OCI-LY1 (cell line): ENCODE measurements at regions not wholly inside any gene's neighbourhood (a gene's known extent, or its start where the extent isn't known, plus 50 kb on each side); places are given as distances from the start of the nearest gene placed in this dataset.

ENCODE experiments used
- H2AFZ ChIP-seq: fragments of 200-600 bp; sonication (generic), shearing (Covaris generic); 2 replicates; pipeline ENCODE4 v1.6.0; 2014; ENCODE audit warnings: antibody characterized with exemption, mild to moderate bottlenecking, low read length
- H3F3A ChIP-seq: fragments of 200-600 bp; sonication (generic), shearing (Covaris generic); 2 replicates; pipeline ENCODE4 v1.6.0; 2014; ENCODE audit warnings: mild to moderate bottlenecking, antibody characterized with exemption, low read length, moderate library complexity; ENCODE audit not compliant: insufficient read depth
- H3K27ac ChIP-seq: fragments of 200-600 bp; sonication (generic); 2 replicates; pipeline ENCODE4 v1.5.1; 2014; ENCODE audit warnings: low read length, mixed run types, mild to moderate bottlenecking, low read depth; ENCODE audit not compliant: poor library complexity, severe bottlenecking
- H3K27me3 ChIP-seq: fragments of 200-600 bp; sonication (generic); 2 replicates; pipeline ENCODE4 v1.6.0; 2014; ENCODE audit warnings: antibody characterized with exemption, mild to moderate bottlenecking, low read length, moderate library complexity; ENCODE audit not compliant: insufficient read depth
- H3K36me3 ChIP-seq: fragments of 200-600 bp; sonication (generic); 2 replicates; pipeline ENCODE4 v1.6.1; 2014; ENCODE audit warnings: mild to moderate bottlenecking, antibody characterized with exemption, low read length, moderate library complexity, mixed read lengths; ENCODE audit not compliant: insufficient read depth
- H3K4me1 ChIP-seq: fragments of 200-600 bp; sonication (generic); 2 replicates; pipeline ENCODE4 v1.5.1; 2014; ENCODE audit warnings: mild to moderate bottlenecking, low read length, moderate library complexity; ENCODE audit not compliant: insufficient read depth, severe bottlenecking
- H3K4me2 ChIP-seq: fragments of 200-600 bp; sonication (generic), shearing (Covaris generic); 2 replicates; pipeline ENCODE4 v1.6.1; 2014; ENCODE audit warnings: low read length
- H3K4me3 ChIP-seq: fragments of 200-600 bp; sonication (generic); 2 replicates; pipeline ENCODE4 v1.5.1; 2014; ENCODE audit warnings: low read length, low read depth, mild to moderate bottlenecking, mixed read lengths; ENCODE audit not compliant: poor library complexity, severe bottlenecking
- H3K79me2 ChIP-seq: fragments of 200-600 bp; shearing (Covaris generic); 2 replicates; pipeline ENCODE4 v1.6.1; 2016; ENCODE audit warnings: mixed run types, low read length, mixed read lengths; ENCODE audit not compliant: insufficient read depth
- H3K9ac ChIP-seq: fragments of 200-600 bp; sonication (generic), shearing (Covaris generic); 2 replicates; pipeline ENCODE4 v1.6.1; 2014; ENCODE audit warnings: mild to moderate bottlenecking, low read length, mixed read lengths
- H3K9me2 ChIP-seq: fragments of 200-600 bp; sonication (generic), shearing (Covaris generic); 2 replicates; pipeline ENCODE4 v1.6.1; 2014; ENCODE audit warnings: low read depth, mild to moderate bottlenecking, low read length, mixed read lengths
- H3K9me3 ChIP-seq: fragments of 200-600 bp; shearing (Covaris generic); 2 replicates; pipeline ENCODE4 v1.6.1; 2014; ENCODE audit warnings: low read length, mixed read lengths
- H4K20me1 ChIP-seq: fragments of 200-600 bp; sonication (generic), shearing (Covaris generic); 2 replicates; pipeline ENCODE4 v1.6.0; 2016; ENCODE audit warnings: mild to moderate bottlenecking, low read length; ENCODE audit not compliant: insufficient read depth
- CTCF ChIP-seq: fragments of 200-600 bp; sonication (generic), shearing (Covaris generic); IDR thresholded peaks from 2 replicates; pipeline ENCODE4 v1.5.1; 2017; ENCODE audit warnings: mild to moderate bottlenecking, antibody characterized with exemption, low read length, moderate library complexity, mixed read lengths
- EZH2 ChIP-seq: fragments of 200-600 bp; sonication (generic), shearing (Covaris generic); IDR thresholded peaks from 2 replicates; pipeline ENCODE4 v1.8.0; 2017; ENCODE audit warnings: borderline replicate concordance, mixed run types, mild to moderate bottlenecking, antibody characterized with exemption, low read length, moderate library complexity, mixed read lengths

GRCh38 chr2:8541636-8542035, 140.2 kb upstream of the ID2 start:
- Histone ChIP-seq H3K36me3 (peaks cover 15% of the 10 kb centered on the region; the same call in 1 of the 2 replicates), H4K20me1 (no peaks in the 10 kb centered on the region), H3K4me2 (peak overlapping the region; percentile 56; the same call in 1 of the 2 replicates), H3K9me2 (no peaks in the 10 kb centered on the region), H3K27me3 (no peaks in the 10 kb centered on the region), H3F3A (no peaks in the 10 kb centered on the region), H3K79me2 (no peaks in the 10 kb centered on the region), H3K4me1 (peaks cover 100% of the 10 kb centered on the region), H3K9ac (no peak overlapping the region), H3K9me3 (no peaks in the 10 kb centered on the region), H3K4me3 (no peak overlapping the region), H2AFZ (no peak overlapping the region), H3K27ac (peak overlapping the region; percentile 98)
- no peak for TF ChIP-seq CTCF

DNA sequence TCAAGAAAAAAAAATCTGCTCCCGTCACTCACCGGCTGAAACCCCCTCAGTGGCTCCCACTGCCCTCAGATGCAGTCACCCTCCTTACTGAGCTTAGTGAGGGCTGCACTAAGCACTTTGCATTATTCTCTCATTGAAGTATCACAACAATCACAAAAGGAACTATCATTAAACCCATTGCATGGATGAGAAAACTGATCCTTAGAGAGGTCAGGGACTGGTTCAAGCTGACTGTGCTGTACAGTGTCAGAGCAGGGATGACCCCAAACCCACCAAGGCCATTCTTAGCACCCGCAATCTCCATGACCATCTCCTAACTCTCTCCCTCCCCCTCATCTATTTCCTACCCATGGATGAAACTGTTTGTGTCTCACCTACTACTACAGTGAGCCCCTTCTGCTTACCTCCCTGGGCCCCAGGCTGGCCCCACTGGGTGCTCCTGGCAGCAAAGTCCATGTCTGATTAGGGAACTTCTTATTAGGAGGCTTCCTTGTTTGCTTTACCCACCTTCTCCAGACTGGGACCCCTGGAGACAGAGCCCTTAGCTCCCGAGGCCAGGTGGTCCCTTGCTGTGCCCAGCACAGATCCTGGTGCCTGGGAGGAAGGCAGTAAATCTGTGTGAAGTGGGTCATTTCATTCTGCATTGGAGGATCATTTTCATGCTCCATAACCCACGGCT, 139.3 kb upstream of the ID2 start:
- peak overlapping the region; percentile 57; the same call in 1 of the 2 replicates for H3K9ac ChIP-seq
- no peaks in the 10 kb centered on the region for H3K9me3 ChIP-seq
- no peak overlapping the region for H3K4me3 ChIP-seq
- H3K4me2 ChIP-seq: peak overlapping the region; percentile 56
- H2AFZ ChIP-seq: no peak overlapping the region
- H3K79me2 ChIP-seq: no peaks in the 10 kb centered on the region
- TF ChIP-seq CTCF: no peak
- TF ChIP-seq EZH2: no peak
- H3K9me2 ChIP-seq: no peaks in the 10 kb centered on the region
- H3K4me1 ChIP-seq: peaks cover 100% of the 10 kb centered on the region
- no peaks in the 10 kb centered on the region for H3F3A ChIP-seq
- H3K27me3 ChIP-seq: no peaks in the 10 kb centered on the region
- H3K36me3 ChIP-seq: peaks cover 15% of the 10 kb centered on the region; the same call in 1 of the 2 replicates
- H3K27ac ChIP-seq: peak overlapping the region; percentile 98
- H4K20me1 ChIP-seq: no peaks in the 10 kb centered on the region

- TF ChIP-seq CTCF (no peak), EZH2 (no peak)
- Histone ChIP-seq H3K4me3 (peak overlapping the region; percentile 27), H3K9ac (peak overlapping the region; percentile 57), H3K27ac (peak overlapping the region; percentile 98), H3K36me3 (peaks cover 15% of the 10 kb centered on the region; the same call in 1 of the 2 replicates), H2AFZ (no peak overlapping the region), H3K4me1 (peaks cover 100% of the 10 kb centered on the region), H3K79me2 (no peaks in the 10 kb centered on the region), H3K4me2 (peak overlapping the region; percentile 56), H3K9me3 (no peaks in the 10 kb centered on the region), H3F3A (no peaks in the 10 kb centered on the region), H3K27me3 (no peaks in the 10 kb centered on the region), H4K20me1 (no peaks in the 10 kb centered on the region), H3K9me2 (no peaks in the 10 kb centered on the region)
These were observed 138.8 kb upstream of the ID2 start for GRCh38 chr2:8543060-8543382.
